NCI-H526 (cell line): ENCODE measurements at regions not wholly inside any gene's neighbourhood (a gene's known extent, or its start where the extent isn't known, plus 50 kb on each side); places are given as distances from the start of the nearest gene placed in this dataset.

ENCODE experiments used
- DNase-seq, 2 experiments: peaks; one replicate each; lab custom pipeline; 2025; lab: John Stamatoyannopoulos, UW

DNA sequence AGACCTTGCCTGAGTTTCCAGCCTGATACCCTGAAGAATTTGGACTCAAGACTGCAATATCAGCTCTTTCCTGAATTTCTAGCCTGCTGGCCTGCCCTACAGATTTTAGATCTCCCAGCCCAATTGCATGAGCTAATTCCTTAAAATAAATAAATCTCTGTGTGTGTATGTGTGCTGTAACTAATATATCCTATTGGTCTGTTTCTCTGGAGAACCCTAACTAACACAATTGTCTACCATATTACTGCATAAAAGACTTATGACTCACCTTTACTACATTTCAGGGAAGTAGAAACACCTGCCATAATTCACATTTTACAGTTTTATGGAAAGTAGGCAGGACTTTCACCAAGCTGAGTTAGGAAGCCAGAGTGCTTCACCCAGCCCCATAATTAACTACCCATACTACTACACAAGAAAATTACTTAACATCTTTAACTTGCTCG, 90.7 kb upstream of the BEND6 start:
- peak in 1 of 2 experiments; percentile 19 for DNase-seq

DNA sequence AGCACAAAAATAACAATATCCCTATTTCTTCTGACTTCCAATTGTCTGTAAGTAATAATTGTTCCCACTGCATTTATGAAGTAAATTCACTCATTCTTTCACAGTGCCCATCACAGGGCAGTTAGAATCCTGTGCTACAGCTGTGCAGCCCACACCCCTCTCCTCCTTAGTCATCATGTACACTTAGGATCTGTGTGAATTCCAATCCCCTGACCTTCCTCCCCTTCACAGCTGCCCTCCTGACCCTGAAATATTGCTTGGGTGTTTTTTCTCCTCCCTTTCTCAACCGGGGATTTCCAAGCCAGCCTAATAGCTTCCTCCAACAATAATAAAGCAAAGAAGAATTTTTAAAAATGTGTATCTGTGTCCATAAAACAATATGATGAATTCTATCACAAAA, 91.5 kb upstream of the BEND6 start:
- no peak for DNase-seq

DNA sequence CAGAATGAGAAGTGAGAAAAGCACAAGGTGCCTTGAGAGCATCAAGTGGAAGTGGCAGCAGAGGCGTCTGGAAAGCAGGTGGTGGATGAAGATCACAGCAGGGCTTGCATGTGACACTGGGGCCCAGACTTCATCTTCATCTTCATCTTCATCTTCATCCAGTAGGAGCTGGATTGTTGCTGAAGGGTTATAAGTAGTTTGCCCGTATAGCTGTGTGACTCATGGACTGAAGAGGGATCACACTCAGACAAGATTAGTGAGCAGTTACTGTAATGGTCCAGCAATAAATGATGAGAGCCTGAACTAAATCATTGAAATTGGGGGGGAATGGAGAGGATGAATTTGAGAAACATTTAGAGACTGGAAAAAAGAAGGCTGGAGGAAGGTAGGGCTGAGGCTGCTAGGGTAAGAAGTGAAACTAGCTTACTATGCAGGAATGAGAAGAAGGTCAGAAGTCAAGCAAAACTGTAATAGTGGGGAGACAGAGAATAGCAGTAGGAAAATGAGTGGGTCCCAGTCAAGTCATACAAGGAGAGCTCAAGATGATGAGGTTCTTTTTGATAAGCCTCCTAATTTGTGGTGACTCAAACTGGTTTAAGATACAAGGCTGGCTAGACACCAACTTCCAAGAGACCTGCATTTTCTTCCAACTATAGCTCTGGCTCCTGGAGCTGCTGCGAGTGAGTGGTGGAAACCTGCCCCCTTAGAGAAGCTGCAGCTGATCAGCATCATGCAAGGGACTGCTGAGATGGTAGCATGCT, 92.3 kb upstream of the BEND6 start:
- no peak for DNase-seq

DNA sequence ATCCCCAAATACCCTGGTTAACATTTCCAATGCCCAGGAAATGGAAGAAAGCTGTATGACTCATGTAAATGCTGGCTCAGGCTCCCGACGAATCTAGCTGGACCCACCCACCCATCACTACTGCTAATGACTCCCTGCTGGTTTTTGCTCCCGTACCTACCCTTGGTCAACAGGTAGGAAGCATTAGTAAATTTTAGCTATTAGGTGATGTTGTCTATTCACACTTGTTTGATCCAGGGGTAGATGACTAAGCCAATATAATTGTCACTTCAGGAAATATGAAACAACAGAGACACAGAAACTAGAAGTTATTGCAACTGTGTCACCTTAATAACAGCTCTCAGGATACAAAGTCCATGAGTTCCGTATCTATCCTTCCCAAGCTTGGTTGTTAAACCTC, 94.4 kb upstream of the BEND6 start:
- no peak for DNase-seq

DNA sequence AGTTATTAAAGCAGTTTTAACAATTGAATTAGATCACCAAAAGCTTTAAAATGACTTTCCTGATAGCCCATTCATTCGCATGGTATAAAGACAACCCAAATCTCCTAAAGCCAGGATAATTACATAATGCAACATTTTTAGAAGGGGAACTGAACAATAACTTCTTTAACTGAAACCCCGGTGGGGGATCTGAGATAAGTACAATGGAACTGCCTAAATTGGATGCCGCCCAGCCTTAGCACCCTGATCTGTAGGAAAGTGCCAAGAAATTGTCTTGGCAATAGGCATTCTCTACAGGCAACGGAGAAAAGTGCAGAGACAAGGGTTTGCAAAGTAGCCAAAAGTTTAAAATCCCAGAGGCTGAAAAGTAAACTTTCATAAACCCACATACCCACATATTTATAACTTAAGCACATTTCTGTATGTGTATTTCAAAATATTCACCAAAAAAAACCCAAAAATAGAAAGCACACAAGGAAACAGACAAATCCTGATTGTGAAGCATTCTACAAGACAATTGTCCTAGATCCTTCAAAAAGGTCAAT, 98.8 kb upstream of the BEND6 start:
- no peak for DNase-seq

DNA sequence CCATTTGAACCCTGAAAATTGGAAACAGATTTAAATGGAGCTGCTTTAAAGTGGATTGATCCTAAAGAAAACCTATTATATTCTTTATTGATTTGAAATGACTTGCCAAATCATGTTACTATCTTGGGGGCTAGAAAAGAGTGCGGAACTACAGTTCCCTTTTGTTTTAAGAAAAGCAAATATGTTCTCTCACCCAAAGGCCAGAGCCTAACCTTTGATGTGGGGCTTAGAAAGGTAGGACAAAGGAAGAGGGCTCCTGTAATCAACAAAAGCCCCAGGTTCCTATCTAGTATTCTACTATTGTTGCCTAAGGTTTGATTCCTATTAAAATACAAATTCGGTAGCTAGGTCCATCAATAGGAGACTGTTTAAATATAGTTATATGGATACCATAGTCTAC, 100.8 kb upstream of the BEND6 start:
- DNase-seq, result no peak

DNA sequence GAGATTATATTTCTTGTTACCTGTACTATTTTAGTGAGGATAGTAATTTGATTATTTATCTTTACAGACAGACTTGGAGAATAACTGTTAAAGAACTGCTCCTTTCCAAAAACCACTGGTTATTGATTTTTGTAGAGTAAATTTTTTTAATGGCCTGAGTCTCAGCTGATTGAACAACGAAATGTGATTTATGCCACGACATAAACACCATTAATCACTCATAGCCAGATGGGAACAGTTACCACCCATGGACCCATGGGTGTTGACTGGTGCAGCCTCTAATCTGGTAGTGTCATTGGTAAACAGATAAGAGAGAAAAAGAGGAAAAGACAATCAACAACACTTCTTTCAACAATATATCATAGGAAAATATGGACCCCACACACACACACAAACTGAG, 101.4 kb upstream of the BEND6 start:
- DNase-seq, result no peak

DNA sequence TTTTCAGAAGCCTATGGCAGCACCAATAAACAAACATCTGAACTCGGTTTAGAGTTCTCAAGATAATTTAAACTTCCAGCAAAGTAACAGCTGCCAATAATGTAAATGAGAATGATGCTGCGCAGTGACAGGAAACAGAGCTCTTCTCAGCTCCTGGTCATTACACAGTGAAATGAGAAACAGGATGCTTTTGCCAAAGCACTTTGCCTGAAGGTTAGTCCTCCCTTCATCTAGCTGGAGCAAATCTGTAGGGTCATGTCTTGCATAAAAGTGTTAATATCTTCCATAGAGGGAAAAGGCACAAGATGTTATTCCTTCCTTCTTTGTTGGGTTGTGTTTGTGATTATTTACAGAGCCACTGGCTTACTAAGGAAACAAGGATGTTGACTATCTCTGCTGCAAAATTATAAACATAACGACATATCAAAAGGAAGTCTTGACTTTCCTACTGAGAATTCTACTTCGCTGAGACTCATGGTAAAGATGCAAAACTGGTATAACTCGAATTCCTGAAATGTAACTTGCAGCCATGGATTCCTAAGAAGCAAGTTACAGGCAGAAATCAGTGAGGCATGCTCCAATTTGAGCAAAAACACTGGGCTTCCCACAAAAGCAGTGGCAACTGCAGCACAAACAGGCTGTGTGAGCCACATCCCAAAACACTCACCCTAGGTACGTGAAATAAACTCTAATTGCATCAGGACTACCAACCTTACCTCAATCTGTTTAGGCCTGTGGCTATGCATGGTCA, 102.5 kb upstream of the BEND6 start:
- DNase-seq, result peak in 1 of 2 experiments; percentile 18

DNA sequence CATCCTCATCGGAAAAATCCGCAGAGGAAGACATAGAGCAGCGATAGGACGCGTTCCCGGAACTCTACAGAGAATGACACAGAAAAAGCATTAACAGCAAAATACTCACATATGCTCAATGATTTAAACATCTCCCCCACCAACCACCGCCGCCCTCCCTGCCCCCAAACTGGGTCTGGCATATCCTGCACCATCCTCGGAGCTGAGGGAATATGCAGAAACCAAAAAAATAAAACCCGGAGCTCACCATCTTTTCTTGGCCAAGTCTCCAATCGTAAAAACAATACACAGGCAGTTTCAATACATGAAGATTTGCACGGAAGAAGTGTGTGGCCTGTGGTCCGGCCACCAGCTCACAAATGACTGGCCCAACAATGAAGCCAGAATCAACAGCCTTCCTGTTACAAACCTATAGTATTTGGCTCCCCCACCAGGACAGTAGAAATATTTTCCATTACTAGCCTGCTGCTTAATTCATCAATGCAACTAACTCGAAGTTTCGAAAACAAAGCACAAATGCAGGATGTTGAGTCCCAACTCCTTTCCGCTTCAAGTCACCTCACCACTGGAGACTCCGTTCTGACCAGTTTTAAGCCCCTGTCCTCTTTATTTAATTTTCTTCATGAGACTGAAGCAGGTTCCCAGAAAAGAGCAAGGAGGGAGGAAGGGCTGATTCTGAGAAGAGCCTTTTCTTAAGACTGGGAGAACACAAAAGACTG, 103.2 kb upstream of the BEND6 start:
- DNase-seq, result peak; percentile 29 to 74

DNA sequence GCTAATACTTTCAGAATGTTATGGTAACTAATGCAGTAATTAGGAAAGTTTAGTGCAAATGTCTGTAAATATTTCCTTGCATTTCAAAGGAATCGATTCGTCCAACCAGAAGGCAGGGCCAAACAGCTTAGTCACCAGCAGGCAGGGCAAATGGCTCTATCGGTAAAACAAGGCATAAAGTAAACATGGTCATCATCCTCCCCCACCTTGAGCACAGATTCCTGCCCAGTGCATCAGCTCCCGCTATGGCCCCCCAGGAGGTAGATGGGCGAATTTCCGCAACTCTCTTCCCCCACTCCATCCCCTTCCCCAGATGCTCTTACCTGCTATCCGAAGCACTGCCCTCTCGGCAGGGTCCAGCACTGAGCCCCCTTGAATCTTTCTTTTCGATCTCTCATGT, 103.8 kb upstream of the BEND6 start:
- DNase-seq, result no peak

DNA sequence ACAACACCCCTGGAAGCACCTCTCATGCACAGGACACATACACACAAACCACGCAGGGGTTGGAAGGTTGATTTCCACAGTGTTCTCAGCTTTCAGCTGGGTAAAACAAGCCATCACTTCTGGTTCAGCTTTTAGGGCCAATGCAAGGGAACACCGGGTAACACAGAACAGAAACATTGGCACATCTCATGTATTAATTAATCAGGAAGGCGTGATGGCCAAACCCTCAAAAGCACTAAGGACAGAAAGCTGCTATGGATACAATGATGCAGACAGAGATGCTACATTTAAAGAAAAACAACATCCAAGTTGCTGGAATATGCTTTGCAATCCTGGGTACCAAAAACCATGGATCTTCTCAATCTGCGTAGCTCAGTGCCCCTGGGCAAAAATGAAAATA, 104.3 kb upstream of the BEND6 start:
- no peak for DNase-seq

DNA sequence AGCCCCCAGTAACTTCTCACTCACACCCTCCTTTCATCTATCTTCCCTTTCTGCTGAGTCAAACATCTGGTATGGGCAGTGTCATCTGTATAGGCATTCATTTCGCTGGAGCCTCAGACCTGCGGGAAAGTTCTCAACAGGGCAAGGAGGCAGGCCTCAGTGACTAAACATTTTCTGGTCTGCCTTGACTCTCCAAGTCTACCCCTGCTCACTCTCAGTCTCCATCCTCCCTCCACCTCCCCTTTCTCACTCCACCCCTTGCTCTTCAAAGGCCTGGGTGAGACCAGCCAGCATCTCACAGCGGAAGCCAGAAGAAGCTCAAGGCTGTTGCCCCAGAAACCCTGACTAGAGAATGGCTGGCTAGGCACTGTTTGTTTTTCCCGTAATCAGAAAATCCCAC, 105.0 kb upstream of the BEND6 start:
- DNase-seq, result no peak

DNA sequence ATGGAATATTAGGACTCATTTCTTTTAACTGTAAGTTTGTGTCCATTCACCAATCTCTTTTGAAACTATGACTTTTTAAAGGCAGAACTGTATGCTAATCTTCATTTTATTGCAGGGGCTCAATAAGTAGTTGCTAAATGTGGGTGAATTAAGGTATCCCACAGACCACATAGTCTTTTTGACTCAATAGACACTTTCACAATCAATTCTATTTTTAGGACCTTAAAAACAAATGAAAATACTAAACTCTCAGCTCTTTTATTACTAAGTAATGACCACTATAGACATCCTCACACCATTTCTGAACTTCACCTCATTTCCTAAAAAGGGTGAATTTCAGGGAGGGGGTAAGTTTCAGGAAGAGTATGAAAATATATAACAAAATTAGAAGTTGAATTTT, 106.8 kb upstream of the BEND6 start:
- no peak for DNase-seq

DNA sequence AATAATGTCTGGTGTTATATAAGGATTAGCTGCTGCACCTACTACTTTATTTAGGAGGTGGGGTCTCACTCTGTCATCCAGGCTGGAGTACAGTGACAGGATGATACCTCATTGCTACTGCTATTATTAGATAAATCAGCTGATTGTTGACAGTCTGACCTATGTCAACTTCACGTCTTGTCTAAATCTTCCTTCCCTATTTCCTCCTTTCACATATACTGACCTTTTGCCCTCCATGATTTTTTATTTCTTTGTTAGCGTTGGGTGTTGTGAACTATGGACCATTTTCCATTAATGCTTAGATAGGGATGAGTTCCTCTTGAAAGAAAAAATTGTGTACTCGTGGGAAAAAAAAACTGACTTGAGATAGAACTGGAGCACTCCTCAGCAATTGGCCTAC, 109.9 kb upstream of the BEND6 start:
- DNase-seq, result no peak

DNA sequence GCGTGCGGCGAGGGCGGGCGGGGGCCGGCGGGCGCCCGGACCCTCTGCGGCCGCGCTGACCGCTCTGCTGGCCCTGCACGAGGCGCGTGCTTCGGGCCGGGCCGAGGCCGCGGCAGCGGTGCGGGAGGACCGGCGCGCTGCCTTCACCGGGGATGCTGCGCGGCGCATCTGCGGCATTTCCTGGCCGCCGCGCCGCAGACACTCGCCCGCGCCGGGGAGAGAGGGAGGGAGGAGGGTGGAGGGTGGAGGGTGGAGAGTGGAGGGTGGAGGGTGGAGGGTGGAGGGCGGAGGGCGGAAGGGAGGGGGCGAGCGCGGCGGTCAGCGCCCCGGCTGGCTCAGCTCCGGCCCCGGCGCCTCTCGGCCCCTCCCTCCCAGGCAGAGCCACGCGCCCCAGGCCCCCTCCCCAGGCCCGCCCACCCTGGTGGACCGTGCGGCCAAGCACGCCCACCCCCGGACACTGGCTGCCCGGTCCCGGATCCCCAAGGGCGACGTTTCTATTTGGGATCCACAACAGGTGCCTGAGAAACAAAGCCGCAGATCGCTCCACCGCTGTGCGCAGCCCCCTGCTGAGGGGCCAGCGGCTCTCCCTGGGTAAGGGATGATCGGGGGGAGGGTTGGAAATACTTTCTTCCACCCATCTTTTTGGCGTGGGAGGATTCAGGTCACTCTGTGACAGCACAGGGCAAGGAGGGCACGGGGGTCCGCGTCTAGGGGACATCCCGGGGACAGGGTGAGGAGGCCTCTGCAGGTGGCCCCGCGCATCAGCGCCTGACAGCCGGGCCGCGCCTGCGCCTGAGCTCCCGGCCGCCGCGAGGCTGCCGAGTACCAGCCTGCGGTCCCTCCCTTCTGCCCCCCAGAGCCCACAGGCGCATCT, 111.2 kb upstream of the BEND6 start:
- peak; percentile 72 to 95 for DNase-seq

DNA sequence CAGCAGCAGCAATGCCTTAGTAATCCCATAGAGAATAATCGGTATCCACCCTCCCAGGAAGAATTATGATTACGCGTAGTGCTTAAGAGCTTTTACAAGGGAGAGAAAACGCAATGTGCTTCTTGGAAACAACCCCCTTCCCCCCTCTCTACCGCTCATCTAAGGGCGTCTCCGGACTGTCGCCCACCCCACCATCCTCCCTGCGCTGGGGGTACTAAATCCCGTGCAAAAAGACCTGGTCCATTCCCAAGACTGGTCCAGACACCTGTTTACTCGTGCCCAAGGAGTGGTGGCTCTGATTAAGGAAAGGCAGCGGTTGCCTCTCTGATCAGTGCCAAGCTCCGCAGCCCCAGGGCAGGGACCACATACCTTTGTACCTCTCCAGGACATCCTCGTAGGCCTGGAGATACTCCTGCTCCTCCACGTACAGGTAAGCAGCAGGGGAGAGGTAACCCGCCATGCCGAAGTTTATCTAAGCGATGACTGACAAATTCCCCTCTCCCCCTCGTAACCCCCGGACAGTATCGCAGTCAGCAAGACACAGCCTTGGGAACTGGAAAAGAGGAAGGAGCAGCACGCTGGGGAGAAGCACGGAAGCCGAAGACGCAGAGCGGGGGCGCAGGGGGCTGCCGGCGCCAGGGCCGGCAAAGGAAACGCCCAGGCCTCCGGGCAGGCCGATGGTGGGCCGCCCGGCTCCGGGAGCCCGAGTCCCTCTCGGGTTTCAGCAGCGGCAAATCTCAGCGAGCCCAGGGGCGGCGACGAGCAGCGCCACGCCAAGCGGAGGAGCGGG, 112.0 kb upstream of the BEND6 start:
- peak; percentile 74 to 82 for DNase-seq

DNA sequence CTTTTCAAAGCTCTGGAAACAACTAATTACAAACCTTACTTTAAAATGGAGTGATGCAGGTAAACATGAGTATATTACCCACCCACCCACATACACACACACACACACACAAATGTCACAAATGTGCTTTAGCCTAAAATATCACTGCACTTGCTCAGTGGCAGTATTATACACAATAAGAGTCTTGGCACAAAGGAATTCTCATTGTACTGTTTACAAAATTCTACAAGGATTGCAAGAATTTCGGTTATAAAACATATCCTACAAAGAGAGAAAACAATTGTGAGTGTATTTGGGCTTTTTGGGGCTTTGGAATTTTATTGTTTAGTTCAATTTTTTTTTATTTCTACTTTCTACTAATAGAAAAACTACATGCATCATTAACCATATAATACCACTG, 113.2 kb upstream of the BEND6 start:
- no peak for DNase-seq

DNA sequence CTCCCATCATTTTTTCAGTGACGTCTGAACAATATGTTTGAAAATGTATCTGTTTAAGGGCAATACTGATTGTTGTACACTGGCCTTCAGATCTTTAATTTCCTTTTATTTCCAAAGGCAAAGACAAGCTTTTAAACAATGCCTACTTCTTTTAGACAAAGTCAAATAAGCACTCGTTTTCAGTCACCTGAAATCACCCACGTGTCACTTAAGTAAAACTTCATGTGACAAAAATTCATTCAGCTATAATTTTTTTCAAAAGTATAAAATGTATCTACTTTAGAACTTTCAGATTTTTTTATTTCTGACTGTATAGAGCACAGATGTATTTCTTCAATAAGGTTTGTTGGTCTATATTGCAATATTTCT, 113.5 kb upstream of the BEND6 start:
- no peak for DNase-seq

DNA sequence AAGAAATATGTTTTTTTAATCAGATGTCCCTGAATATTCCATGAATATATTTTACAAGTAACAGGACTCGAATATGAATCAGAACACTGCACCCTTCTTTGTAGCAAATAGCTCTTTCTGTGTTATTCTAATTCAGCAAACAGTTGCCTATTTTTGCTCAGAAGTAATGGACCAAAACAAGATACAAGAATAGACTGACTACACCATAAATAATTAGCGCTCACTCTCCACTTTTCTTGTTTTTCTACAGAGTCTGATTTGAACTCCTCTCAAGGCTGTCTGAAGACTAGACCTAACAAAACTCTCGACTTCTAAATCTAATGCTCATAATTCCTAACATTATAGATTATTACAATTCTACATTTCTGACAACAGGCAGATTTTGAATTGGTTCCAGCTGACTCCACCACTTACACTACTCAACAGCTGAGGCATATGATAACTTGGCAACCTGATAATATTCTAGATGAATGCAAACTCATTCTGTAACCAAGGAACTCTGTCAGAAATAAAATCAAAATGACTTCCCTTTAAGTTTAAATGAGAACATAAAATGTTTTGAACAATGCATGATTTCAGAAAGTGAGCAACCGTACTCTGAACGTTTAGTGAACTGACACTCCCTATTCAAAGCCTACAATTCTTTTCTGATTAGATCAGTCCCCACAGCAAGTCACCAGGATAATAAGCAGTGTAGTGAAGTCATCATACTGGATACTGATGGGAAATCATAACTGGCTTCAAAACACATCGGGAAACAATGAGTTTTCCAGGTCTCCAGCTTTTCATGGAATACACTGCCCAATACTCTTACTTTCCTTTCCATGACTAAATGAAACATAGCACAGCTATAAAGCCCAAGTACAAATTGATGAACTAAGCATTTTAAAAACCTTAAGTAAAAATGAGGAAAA, 114.2 kb upstream of the BEND6 start:
- DNase-seq, result peak in 1 of 2 experiments; percentile 10
